GM12878 (cell line): ENCODE measurements at regions not wholly inside any gene's neighbourhood (a gene's known extent, or its start where the extent isn't known, plus 50 kb on each side); places are given as distances from the start of the nearest gene placed in this dataset.

Experiments
- ATAC-seq: fragments of 200-7000 bp; cut with Tn5 transposase; 3 replicates; pipeline ENCODE4 v1.9.1; 2020; ENCODE audit warnings: mild to moderate bottlenecking, moderate library complexity
- BruUV-seq: library from RNA; stranded (reverse); fragments of 400-500 nt; replicated peaks from 2 replicates; lab custom pipeline; 2021; lab: Mats Ljungman, UMichigan
- CTCF ChIA-PET: fragments of 300-600 bp; sonication (Branson Sonifier 250); formaldehyde crosslinking; extraction: SDS; loops from one replicate; lab custom pipeline; 2021; ENCODE audit warnings: inconsistent platforms; lab: Yijun Ruan, JAX
- POLR2A ChIA-PET: fragments of 350-600 bp; formaldehyde crosslinking; extraction: SDS; loops from one replicate; lab custom pipeline; 2021; ENCODE audit warnings: inconsistent platforms; lab: Charles Lee
- RAD21 ChIA-PET: fragments of 300-600 bp; sonication (Branson Sonifier 250); formaldehyde crosslinking; loops from one replicate; lab custom pipeline; 2023; ENCODE audit warnings: antibody characterized with exemption; ENCODE audit not compliant: unreplicated experiment; lab: Charles Lee
- SMC1A ChIA-PET: fragments of 300-600 bp; sonication (Branson Sonifier 250); formaldehyde crosslinking; loops from one replicate; lab custom pipeline; 2023; ENCODE audit not compliant: unreplicated experiment, uncharacterized antibody; lab: Charles Lee
- DNase-seq: peaks from one replicate; pipeline ENCODE4 v3.0.0-alpha.2; 2011; ENCODE audit warnings: low read depth, low spot score
- FAIRE-seq: peaks from 3 replicates; lab custom pipeline; 2011; peaks lifted over from hg19 to GRCh38; lab: Jason Lieb, UNC
- H2AFZ ChIP-seq: 2 replicates; pipeline ENCODE4 v1.6.0; 2011; ENCODE audit warnings: low read depth, low read length, control low read depth; ENCODE audit not compliant: control insufficient read depth
- H3K27ac ChIP-seq: 2 replicates; pipeline ENCODE4 v1.5.1; 2011; ENCODE audit warnings: control low read depth; ENCODE audit not compliant: control insufficient read depth, insufficient read depth
- H3K27me3 ChIP-seq, 2 experiments: replicated peaks in 1 of 2; 2 replicates each; pipeline versions ENCODE4 v1.6.0 to v1.6.1; 2011; ENCODE audit warnings: low read length in 1 of 2; ENCODE audit not compliant: control insufficient read depth in 2 of 2, insufficient read depth in 2 of 2
- H3K36me3 ChIP-seq, 2 experiments: 2 replicates each; pipeline ENCODE4 v1.5.1; 2011; ENCODE audit warnings: low read length in 1 of 2; ENCODE audit not compliant: control insufficient read depth in 2 of 2, insufficient read depth in 2 of 2
- H3K4me1 ChIP-seq: 2 replicates; pipeline ENCODE4 v1.6.1; 2011; ENCODE audit warnings: mild to moderate bottlenecking, low read length, moderate library complexity, mixed read lengths; ENCODE audit not compliant: control insufficient read depth, insufficient read depth
- H3K4me2 ChIP-seq: 2 replicates; pipeline ENCODE4 v1.6.0; 2011; ENCODE audit warnings: control low read depth; ENCODE audit not compliant: control insufficient read depth, insufficient read depth
- H3K4me3 ChIP-seq: fragments of 200-600 bp; sonication (generic); 2 replicates; pipeline ENCODE4 v1.5.1; 2016
- H3K79me2 ChIP-seq: 2 replicates; pipeline ENCODE4 v1.6.0; 2011; ENCODE audit warnings: low read length; ENCODE audit not compliant: control insufficient read depth, insufficient read depth
- H3K9ac ChIP-seq: 2 replicates; pipeline ENCODE4 v1.8.0; 2011; ENCODE audit warnings: low read length, control low read depth, mixed read lengths; ENCODE audit not compliant: control insufficient read depth, insufficient read depth
- H3K9me3 ChIP-seq: replicated peaks from 3 replicates; pipeline ENCODE4 v1.5.1; 2011; ENCODE audit warnings: mild to moderate bottlenecking, low read length; ENCODE audit not compliant: control insufficient read depth, insufficient read depth
- H4K20me1 ChIP-seq: 2 replicates; pipeline ENCODE4 v1.6.0; 2011; ENCODE audit not compliant: control insufficient read depth, insufficient read depth
- CHD2 ChIP-seq: IDR thresholded peaks from 2 replicates; pipeline ENCODE4 v1.6.1; 2011; ENCODE audit warnings: low read depth, low read length, improper control_type of control experiment, borderline replicate concordance
- CHD4 ChIP-seq: fragments of 200-600 bp; sonication (generic); IDR thresholded peaks from 2 replicates; pipeline ENCODE4 v1.6.1; 2016; ENCODE audit warnings: mild to moderate bottlenecking
- EP300 ChIP-seq, 2 experiments: fragments of 150-350 bp in 1 of 2; IDR thresholded peaks; 2 replicates each; pipeline ENCODE4 v1.6.1; 2011 to 2012; ENCODE audit warnings: low read depth in 2 of 2, low read length in 2 of 2, borderline replicate concordance in 1 of 2, improper control_type of control experiment in 1 of 2, inconsistent platforms in 1 of 2; ENCODE audit not compliant: control insufficient read depth in 1 of 2
- ESRRA ChIP-seq: IDR thresholded peaks from 2 replicates; pipeline ENCODE4 v1.6.1; 2012; ENCODE audit warnings: mild to moderate bottlenecking, low read length, improper control_type of control experiment
- FOXK2 ChIP-seq: fragments of 450-650 bp; IDR thresholded peaks from 2 replicates; pipeline ENCODE4 v1.6.1; 2017; ENCODE audit warnings: mild to moderate bottlenecking, moderate library complexity
- FOXM1 ChIP-seq: IDR thresholded peaks from 2 replicates; pipeline ENCODE4 v1.6.1; 2012; ENCODE audit warnings: low read depth, mild to moderate bottlenecking, inconsistent platforms, low read length, moderate library complexity
- GATAD2B ChIP-seq: fragments of 450-650 bp; conservative IDR thresholded peaks from 2 replicates; pipeline ENCODE4 v1.6.1; 2017; ENCODE audit warnings: low read depth, mild to moderate bottlenecking, moderate library complexity
- NFYB ChIP-seq: IDR thresholded peaks from 2 replicates; pipeline ENCODE4 v1.6.1; 2011; ENCODE audit warnings: low read depth, mild to moderate bottlenecking, low read length, improper control_type of control experiment, moderate library complexity; ENCODE audit not compliant: insufficient read depth
- NR2C1 ChIP-seq: fragments of 450-650 bp; IDR thresholded peaks from 2 replicates; pipeline ENCODE4 v1.6.1; 2017; ENCODE audit warnings: antibody characterized with exemption, mild to moderate bottlenecking, moderate library complexity
- PAX5 ChIP-seq: IDR thresholded peaks from 2 replicates; pipeline ENCODE4 v1.6.1; 2011; ENCODE audit warnings: low read depth, low read length, borderline replicate concordance
- PML ChIP-seq: IDR thresholded peaks from 2 replicates; pipeline ENCODE4 v1.6.1; 2012; ENCODE audit warnings: low read length, inconsistent platforms
- POLR2AphosphoS5 ChIP-seq: IDR thresholded peaks from 2 replicates; pipeline ENCODE4 v1.6.1; 2011; ENCODE audit warnings: mild to moderate bottlenecking, low read length, inconsistent platforms
- SMAD5 ChIP-seq: IDR thresholded peaks from 2 replicates; pipeline ENCODE4 v1.6.1; 2016; ENCODE audit warnings: antibody characterized with exemption, low read depth
- SMC3 ChIP-seq: IDR thresholded peaks from 2 replicates; pipeline ENCODE4 v1.6.1; 2011; ENCODE audit warnings: low read length, improper control_type of control experiment, borderline replicate concordance
- SP1 ChIP-seq: IDR thresholded peaks from one replicate; pipeline ENCODE4 v1.6.1; 2011; ENCODE audit warnings: low read depth, low read length
- SREBF2 ChIP-seq: IDR thresholded peaks from 2 replicates; pipeline ENCODE4 v1.6.1; 2012; ENCODE audit warnings: mild to moderate bottlenecking, low read length
- TAF1 ChIP-seq: IDR thresholded peaks from 2 replicates; pipeline ENCODE4 v1.6.1; 2011; ENCODE audit warnings: mild to moderate bottlenecking, low read depth, low read length, borderline replicate concordance
- WGBS: methylation state at CpG from one replicate; pipeline ENCODE4 v1.1.6; 2016; ENCODE audit warnings: low lambda C conversion rate; ENCODE audit not compliant: insufficient replicate concordance, insufficient coverage; ENCODE audit errors: missing lambda C conversion rate; 5-methylcytosine and 5-hydroxymethylcytosine counted together
- in situ Hi-C: fragments of 300-500 bp; cut with MboI; formaldehyde crosslinking; loops from 9 replicates; pipeline ENCODE4 v1.14.3; 2018; ENCODE audit warnings: mixed read lengths
- intact Hi-C: fragments of 100-400 bp; cut with micrococcal nuclease; formaldehyde crosslinking; loops from one replicate; pipeline ENCODE4 v1.14.2; 2022; ENCODE audit not compliant: unreplicated experiment
- TF ChIP-seq, protein P1 (sequence below): fragments of 450-650 bp; IDR thresholded peaks from 2 replicates; pipeline ENCODE4 v1.6.1; 2017; ENCODE audit warnings: low read depth, mild to moderate bottlenecking, moderate library complexity

- in situ Hi-C loops (no loop called here), intact Hi-C loops (no loop called here)
- no peaks in the 10 kb centered on the region for H3K4me1 ChIP-seq
- no peak overlapping the region for H3K9ac ChIP-seq
- ChIA-PET CTCF (interaction anchor here (0.6 to 1.8 kb wide), 2 partner anchors 74 to 105 kb away, joined by 4 read pairs; no protein-coding TSS in a partner anchor), SMC1A (interaction anchor here (0.6 kb wide), 1 partner anchor 40 kb away, joined by 7 read pairs; no protein-coding TSS in a partner anchor), POLR2A (no interaction called here), RAD21 (no interaction called here)
- no peaks in the 10 kb centered on the region for H4K20me1 ChIP-seq
- H3K9me3 ChIP-seq, result no peaks in the 10 kb centered on the region
- H3K36me3 ChIP-seq, result no peaks in the 10 kb centered on the region
- no TSS peak for BruUV-seq
- WGBS, result 34% methylated on average over 2 of the region's 2 CpGs
- H3K4me3 ChIP-seq, result no peak overlapping the region
- TF ChIP-seq EP300 (IDR thresholded peaks at IDR 0.05; ENCODE audit: borderline replicate concordance in 1 of 2, control insufficient read depth in 1 of 2, low read depth in 2 of 2, low read length in 2 of 2) (no peak), ESRRA (no peak), SP1 (no peak), FOXM1 (no peak), POLR2AphosphoS5 (no peak)
- no peak for FAIRE-seq
- H3K79me2 ChIP-seq, result no peaks in the 10 kb centered on the region
- no peak for DNase-seq
- no peak for ATAC-seq
- no peak overlapping the region for H2AFZ ChIP-seq
- H3K4me2 ChIP-seq, result no peak overlapping the region
- H3K27ac ChIP-seq, result no peak overlapping the region
- peaks cover 0 to 2% of the 10 kb centered on the region in 2 experiments; a peak in 1 of 4 replicates for H3K27me3 ChIP-seq
Observed at GRCh38 chr15:62445244-62445643, 280.2 kb upstream of the C2CD4B start.

- intact Hi-C loops (no loop called here), in situ Hi-C loops (no loop called here)
- H3K4me1 ChIP-seq, result no peaks in the 10 kb centered on the region
- ChIA-PET SMC1A (no interaction called here), POLR2A (no interaction called here), CTCF (no interaction called here), RAD21 (no interaction called here)
- DNase-seq, result no peak
- H4K20me1 ChIP-seq, result no peaks in the 10 kb centered on the region
- no peak for TF ChIP-seq NFYB
- no peak for TF ChIP-seq PAX5
- no peak for TF ChIP-seq NR2C1
- TF ChIP-seq CHD2, result no peak
- TF ChIP-seq GATAD2B, result no peak
- TF ChIP-seq SMC3, result no peak
- TF ChIP-seq CHD4, result no peak
- TF ChIP-seq SREBF2, result no peak
- no peak for TF ChIP-seq PML
- TF ChIP-seq SMAD5, result no peak
- TF ChIP-seq, protein P1, sequence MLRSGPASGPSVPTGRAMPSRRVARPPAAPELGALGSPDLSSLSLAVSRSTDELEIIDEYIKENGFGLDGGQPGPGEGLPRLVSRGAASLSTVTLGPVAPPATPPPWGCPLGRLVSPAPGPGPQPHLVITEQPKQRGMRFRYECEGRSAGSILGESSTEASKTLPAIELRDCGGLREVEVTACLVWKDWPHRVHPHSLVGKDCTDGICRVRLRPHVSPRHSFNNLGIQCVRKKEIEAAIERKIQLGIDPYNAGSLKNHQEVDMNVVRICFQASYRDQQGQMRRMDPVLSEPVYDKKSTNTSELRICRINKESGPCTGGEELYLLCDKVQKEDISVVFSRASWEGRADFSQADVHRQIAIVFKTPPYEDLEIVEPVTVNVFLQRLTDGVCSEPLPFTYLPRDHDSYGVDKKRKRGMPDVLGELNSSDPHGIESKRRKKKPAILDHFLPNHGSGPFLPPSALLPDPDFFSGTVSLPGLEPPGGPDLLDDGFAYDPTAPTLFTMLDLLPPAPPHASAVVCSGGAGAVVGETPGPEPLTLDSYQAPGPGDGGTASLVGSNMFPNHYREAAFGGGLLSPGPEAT, result no peak
- no peak for TF ChIP-seq TAF1
- TF ChIP-seq FOXK2, result no peak
- H3K27ac ChIP-seq, result no peak overlapping the region
- H3K4me3 ChIP-seq, result no peak overlapping the region
- H3K36me3 ChIP-seq, result no peaks in the 10 kb centered on the region
- H3K79me2 ChIP-seq, result no peaks in the 10 kb centered on the region
- H3K27me3 ChIP-seq, result peaks cover 0 to 2% of the 10 kb centered on the region in 2 experiments; a peak in 1 of 4 replicates
- no peak overlapping the region for H3K9ac ChIP-seq
- no peaks in the 10 kb centered on the region for H3K9me3 ChIP-seq
- no TSS peak for BruUV-seq
- no peak for ATAC-seq
- 49% methylated on average over 5 of the region's 5 CpGs for WGBS
- H3K4me2 ChIP-seq, result no peak overlapping the region
- no peak for FAIRE-seq
- H2AFZ ChIP-seq, result no peak overlapping the region
Observed at GRCh38 chr15:62446984-62447383, 281.9 kb upstream of the C2CD4B start.
